ENCODE measurements at regions not wholly inside any gene's neighbourhood (a gene's known extent, or its start where the extent isn't known, plus 50 kb on each side); places are given as distances from the start of the nearest gene placed in this dataset.

DNA sequence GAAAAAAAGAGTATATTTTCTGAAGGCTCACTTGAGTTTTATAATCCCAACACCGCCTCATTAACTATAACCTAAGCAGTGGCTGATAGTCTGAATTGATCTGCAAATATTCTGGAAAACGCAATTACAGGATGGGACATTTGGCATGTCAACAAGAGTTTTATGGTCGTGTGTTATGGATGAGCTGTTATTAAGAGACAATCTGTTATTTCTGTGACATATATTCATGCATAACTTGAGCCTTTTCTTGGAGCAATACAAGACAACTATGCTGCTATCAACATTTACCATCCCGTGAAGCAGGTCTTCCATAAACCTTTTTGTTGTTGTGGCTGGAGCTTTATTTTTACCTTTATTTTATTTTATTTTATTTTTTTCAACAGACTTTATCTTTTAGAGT is 164.4 kb downstream of the SCG2 start:
- Histone ChIP-seq H3K36me3 (ENCODE audit: control insufficient read depth in 1 of 2, insufficient read depth in 2 of 2, low read depth in 1 of 2, low read length in 2 of 2) (no peaks in the 10 kb centered on the region), H3K27ac (ENCODE audit: low read length, poor library complexity, severe bottlenecking) (no peak overlapping the region), H3K4me1 (ENCODE audit: control insufficient read depth, insufficient read depth, low read depth, low read length) (no peaks in the 10 kb centered on the region), H3K9me3 (ENCODE audit: control insufficient read depth, low read length) (no peaks in the 10 kb centered on the region), H3K9ac (ENCODE audit: low read length) (no peak overlapping the region), H3K4me3 (ENCODE audit: insufficient read depth in 1 of 2, low read depth in 1 of 2, low read length in 2 of 2) (no peak overlapping the region), H3K27me3 (ENCODE audit: control insufficient read depth in 1 of 2, insufficient read depth in 1 of 2, low read length in 2 of 2) (no peaks in the 10 kb centered on the region), H3K23ac (ENCODE audit: low read length in 2 of 2) (no peak overlapping the region), H3K18ac (ENCODE audit: low read depth in 1 of 2, low read length in 2 of 2) (no peak overlapping the region), H2BK5ac (ENCODE audit: low read depth, low read length, poor library complexity, severe bottlenecking) (no peak overlapping the region), H4K8ac (ENCODE audit: low read length) (no peak overlapping the region), H3K4me2 (ENCODE audit: low read length, poor library complexity, severe bottlenecking) (no peak overlapping the region), H3K79me1 (replicated peaks; ENCODE audit: low read length, poor library complexity, severe bottlenecking) (no peaks in the 10 kb centered on the region), H4K91ac (ENCODE audit: low read length) (no peak overlapping the region), H3K14ac (ENCODE audit: low read length in 2 of 2) (no peak overlapping the region), H2BK15ac (ENCODE audit: low read depth, poor library complexity, severe bottlenecking) (no peak overlapping the region), H2BK12ac (ENCODE audit: low read length in 2 of 2) (no peak overlapping the region), H2AK5ac (ENCODE audit: low read length, severe bottlenecking) (no peak overlapping the region), H2BK120ac (ENCODE audit: low read depth, low read length) (no peak overlapping the region), H3K4ac (ENCODE audit: low read depth in 1 of 2, low read length in 2 of 2) (no peak overlapping the region), H2AFZ (ENCODE audit: low read depth, low read length) (no peak overlapping the region)
- DNase-seq, result no peak
- WGBS, result 83% methylated on average over 2 of the region's 4 CpGs

DNA sequence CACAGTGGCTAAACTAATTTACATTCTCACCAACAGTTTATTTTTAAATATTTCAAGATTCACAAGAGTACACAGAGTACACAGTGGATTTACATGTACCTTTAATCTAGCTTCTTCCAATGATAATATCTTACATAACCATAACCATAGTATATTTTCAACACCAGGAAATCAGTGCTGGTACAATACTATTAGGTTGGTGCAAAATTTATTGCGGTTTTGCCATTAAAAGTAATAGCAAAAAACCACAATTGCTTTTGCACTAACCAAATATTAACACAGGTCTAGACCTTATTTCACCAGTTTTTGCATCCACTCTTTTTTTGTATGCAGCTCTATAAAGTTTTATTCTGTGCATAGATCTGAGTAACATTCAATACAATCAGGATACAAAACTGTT is 163.0 kb downstream of the SCG2 start:
- no peak overlapping the region for H3K18ac ChIP-seq (ENCODE audit: low read depth in 1 of 2, low read length in 2 of 2)
- H2BK12ac ChIP-seq (ENCODE audit: low read length in 2 of 2), result no peak overlapping the region
- no peak overlapping the region for H2BK5ac ChIP-seq (ENCODE audit: low read depth, low read length, poor library complexity, severe bottlenecking)
- H3K23ac ChIP-seq (ENCODE audit: low read length in 2 of 2), result no peak overlapping the region
- whole genome bisulfite sequencing, result 89% methylated on average over 1 of the region's 1 CpG
- H2BK120ac ChIP-seq (ENCODE audit: low read depth, low read length), result no peak overlapping the region
- no peak overlapping the region for H2AFZ ChIP-seq (ENCODE audit: low read depth, low read length)
- H4K8ac ChIP-seq (ENCODE audit: low read length), result no peak overlapping the region
- no peaks in the 10 kb centered on the region for H3K4me1 ChIP-seq (ENCODE audit: control insufficient read depth, insufficient read depth, low read depth, low read length)
- H2BK15ac ChIP-seq (ENCODE audit: low read depth, poor library complexity, severe bottlenecking), result no peak overlapping the region
- H3K4me3 ChIP-seq (ENCODE audit: insufficient read depth in 1 of 2, low read depth in 1 of 2, low read length in 2 of 2), result no peak overlapping the region
- H3K4me2 ChIP-seq (ENCODE audit: low read length, poor library complexity, severe bottlenecking), result no peak overlapping the region
- no peak overlapping the region for H2AK5ac ChIP-seq (ENCODE audit: low read length, severe bottlenecking)
- no peaks in the 10 kb centered on the region for H3K9me3 ChIP-seq (ENCODE audit: control insufficient read depth, low read length)
- no peak overlapping the region for H3K14ac ChIP-seq (ENCODE audit: low read length in 2 of 2)
- no peak overlapping the region for H3K9ac ChIP-seq (ENCODE audit: low read length)
- no peak overlapping the region for H3K27ac ChIP-seq (ENCODE audit: low read length, poor library complexity, severe bottlenecking)
- no peaks in the 10 kb centered on the region for H3K27me3 ChIP-seq (ENCODE audit: control insufficient read depth in 1 of 2, insufficient read depth in 1 of 2, low read length in 2 of 2)
- no peak overlapping the region for H3K4ac ChIP-seq (ENCODE audit: low read depth in 1 of 2, low read length in 2 of 2)
- H3K36me3 ChIP-seq (ENCODE audit: control insufficient read depth in 1 of 2, insufficient read depth in 2 of 2, low read depth in 1 of 2, low read length in 2 of 2), result no peaks in the 10 kb centered on the region
- DNase-seq, result no peak
- H3K79me1 ChIP-seq (replicated peaks; ENCODE audit: low read length, poor library complexity, severe bottlenecking), result no peaks in the 10 kb centered on the region
- H4K91ac ChIP-seq (ENCODE audit: low read length), result no peak overlapping the region

DNA sequence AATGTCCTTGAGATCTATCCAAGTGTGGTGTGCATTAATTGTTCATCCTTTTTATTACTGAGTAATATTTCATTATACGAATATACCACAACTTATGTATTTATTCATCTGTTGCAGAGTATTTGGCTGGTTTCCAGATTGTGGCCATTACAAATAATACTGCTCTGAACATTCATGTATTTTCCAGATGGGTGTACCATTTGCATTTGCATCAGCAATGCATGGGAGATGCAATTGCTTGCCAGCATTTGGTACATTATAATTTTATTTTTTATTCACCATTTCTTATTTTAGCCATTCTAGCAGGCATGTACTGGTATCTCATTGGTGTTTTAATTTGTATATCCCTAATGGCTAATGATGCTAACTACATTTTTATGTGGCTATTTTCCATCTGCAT is 162.4 kb downstream of the SCG2 start:
- no peak overlapping the region for H2AFZ ChIP-seq (ENCODE audit: low read depth, low read length)
- no peak overlapping the region for H4K8ac ChIP-seq (ENCODE audit: low read length)
- no peak overlapping the region for H3K23ac ChIP-seq (ENCODE audit: low read length in 2 of 2)
- H3K4ac ChIP-seq (ENCODE audit: low read depth in 1 of 2, low read length in 2 of 2), result no peak overlapping the region
- H3K18ac ChIP-seq (ENCODE audit: low read depth in 1 of 2, low read length in 2 of 2), result no peak overlapping the region
- no peaks in the 10 kb centered on the region for H3K9me3 ChIP-seq (ENCODE audit: control insufficient read depth, low read length)
- H3K4me1 ChIP-seq (ENCODE audit: control insufficient read depth, insufficient read depth, low read depth, low read length), result no peaks in the 10 kb centered on the region
- no peak overlapping the region for H3K27ac ChIP-seq (ENCODE audit: low read length, poor library complexity, severe bottlenecking)
- no peak overlapping the region for H4K91ac ChIP-seq (ENCODE audit: low read length)
- H2BK120ac ChIP-seq (ENCODE audit: low read depth, low read length), result no peak overlapping the region
- no peak overlapping the region for H2AK5ac ChIP-seq (ENCODE audit: low read length, severe bottlenecking)
- no peak overlapping the region for H3K4me3 ChIP-seq (ENCODE audit: insufficient read depth in 1 of 2, low read depth in 1 of 2, low read length in 2 of 2)
- no peak overlapping the region for H3K4me2 ChIP-seq (ENCODE audit: low read length, poor library complexity, severe bottlenecking)
- no peak for DNase-seq
- no peaks in the 10 kb centered on the region for H3K36me3 ChIP-seq (ENCODE audit: control insufficient read depth in 1 of 2, insufficient read depth in 2 of 2, low read depth in 1 of 2, low read length in 2 of 2)
- no peaks in the 10 kb centered on the region for H3K79me1 ChIP-seq (replicated peaks; ENCODE audit: low read length, poor library complexity, severe bottlenecking)
- H2BK12ac ChIP-seq (ENCODE audit: low read length in 2 of 2), result no peak overlapping the region
- H3K14ac ChIP-seq (ENCODE audit: low read length in 2 of 2), result no peak overlapping the region
- no peak overlapping the region for H2BK5ac ChIP-seq (ENCODE audit: low read depth, low read length, poor library complexity, severe bottlenecking)
- no CpG with 5 or more reads among the region's 1 CpG for WGBS
- H2BK15ac ChIP-seq (ENCODE audit: low read depth, poor library complexity, severe bottlenecking), result no peak overlapping the region
- H3K9ac ChIP-seq (ENCODE audit: low read length), result no peak overlapping the region
- no peaks in the 10 kb centered on the region for H3K27me3 ChIP-seq (ENCODE audit: control insufficient read depth in 1 of 2, insufficient read depth in 1 of 2, low read length in 2 of 2)

DNA sequence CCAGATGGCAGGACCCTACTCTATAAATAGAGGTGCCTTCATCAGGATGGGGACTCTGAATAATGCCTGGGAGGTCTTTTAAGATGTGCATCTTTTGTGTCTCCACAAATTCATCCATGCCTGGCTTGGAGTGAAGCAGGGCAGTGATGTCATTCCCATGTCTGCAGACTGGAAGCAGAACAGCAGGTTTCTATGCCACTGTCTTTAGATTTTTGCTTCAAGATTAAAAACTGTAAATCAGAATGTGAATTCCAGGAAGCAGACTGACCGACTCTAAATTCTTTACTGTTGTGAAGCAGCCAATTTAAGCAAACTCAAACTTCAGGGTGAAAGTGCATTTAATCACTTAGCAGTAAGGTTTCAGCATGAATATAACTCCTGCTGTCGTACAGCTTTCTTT is 159.3 kb downstream of the SCG2 start:
- no peak overlapping the region for H3K9ac ChIP-seq (ENCODE audit: low read length)
- no peak overlapping the region for H3K4me3 ChIP-seq (ENCODE audit: insufficient read depth in 1 of 2, low read depth in 1 of 2, low read length in 2 of 2)
- no peak overlapping the region for H3K23ac ChIP-seq (ENCODE audit: low read length in 2 of 2)
- H3K4me2 ChIP-seq (ENCODE audit: low read length, poor library complexity, severe bottlenecking), result no peak overlapping the region
- no peaks in the 10 kb centered on the region for H3K36me3 ChIP-seq (ENCODE audit: control insufficient read depth in 1 of 2, insufficient read depth in 2 of 2, low read depth in 1 of 2, low read length in 2 of 2)
- H3K27me3 ChIP-seq (ENCODE audit: control insufficient read depth in 1 of 2, insufficient read depth in 1 of 2, low read length in 2 of 2), result no peaks in the 10 kb centered on the region
- H2BK15ac ChIP-seq (ENCODE audit: low read depth, poor library complexity, severe bottlenecking), result no peak overlapping the region
- no peak overlapping the region for H3K14ac ChIP-seq (ENCODE audit: low read length in 2 of 2)
- DNase-seq, result peak; percentile 5
- 83% methylated on average over 1 of the region's 2 CpGs for WGBS
- H2BK120ac ChIP-seq (ENCODE audit: low read depth, low read length), result no peak overlapping the region
- H2BK5ac ChIP-seq (ENCODE audit: low read depth, low read length, poor library complexity, severe bottlenecking), result no peak overlapping the region
- no peak overlapping the region for H2AK5ac ChIP-seq (ENCODE audit: low read length, severe bottlenecking)
- no peak overlapping the region for H2BK12ac ChIP-seq (ENCODE audit: low read length in 2 of 2)
- H3K27ac ChIP-seq (ENCODE audit: low read length, poor library complexity, severe bottlenecking), result peak overlapping the region; percentile 38
- H3K9me3 ChIP-seq (ENCODE audit: control insufficient read depth, low read length), result peaks cover 5% of the 10 kb centered on the region
- H2AFZ ChIP-seq (ENCODE audit: low read depth, low read length), result no peak overlapping the region
- H3K79me1 ChIP-seq (replicated peaks; ENCODE audit: low read length, poor library complexity, severe bottlenecking), result no peaks in the 10 kb centered on the region
- H4K91ac ChIP-seq (ENCODE audit: low read length), result no peak overlapping the region
- no peak overlapping the region for H3K18ac ChIP-seq (ENCODE audit: low read depth in 1 of 2, low read length in 2 of 2)
- H3K4me1 ChIP-seq (ENCODE audit: control insufficient read depth, insufficient read depth, low read depth, low read length), result no peaks in the 10 kb centered on the region
- H4K8ac ChIP-seq (ENCODE audit: low read length), result no peak overlapping the region
- no peak overlapping the region for H3K4ac ChIP-seq (ENCODE audit: low read depth in 1 of 2, low read length in 2 of 2)

All from mesenchymal stem cell (in vitro differentiated cells and primary cell).